Caco-2 (cell line): ENCODE measurements at regions not wholly inside any gene's neighbourhood (a gene's known extent, or its start where the extent isn't known, plus 50 kb on each side); places are given as distances from the start of the nearest gene placed in this dataset.
A peak's percentile ranks its signal among the peaks of the same experiment; 100 is the strongest.

Source experiments
- BruUV-seq: library from RNA; stranded (reverse); fragments of 400-500 nt; replicated peaks from 2 replicates; lab custom pipeline; 2021; lab: Mats Ljungman, UMichigan
- CTCF ChIA-PET: fragments of 300-600 bp; sonication (Branson Sonifier 250); formaldehyde crosslinking; loops from one replicate; lab custom pipeline; 2022; ENCODE audit warnings: antibody characterized with exemption; lab: Charles Lee
- POLR2A ChIA-PET: fragments of 300-600 bp; sonication (Branson Sonifier 250); formaldehyde crosslinking; loops from one replicate; lab custom pipeline; 2022; ENCODE audit warnings: antibody characterized with exemption; lab: Charles Lee
- DNase-seq, 2 experiments: peaks; one replicate each; pipeline versions ENCODE4 v3.0.0 to v3.0.0-alpha.2; 2020 to 2022
- H3K27me3 ChIP-seq: replicated peaks from 2 replicates; pipeline ENCODE4 v1.6.0; 2011; ENCODE audit warnings: low read length; ENCODE audit not compliant: control insufficient read depth, insufficient read depth
- H3K36me3 ChIP-seq: 2 replicates; pipeline ENCODE4 v1.5.1; 2011; ENCODE audit warnings: low read length; ENCODE audit not compliant: control insufficient read depth, insufficient read depth
- H3K4me1 ChIP-seq: fragments of 250-450 bp; sonication (Bioruptor Pico); 2 replicates; pipeline ENCODE4 v1.5.1; 2020; ENCODE audit warnings: mild to moderate bottlenecking
- H3K4me3 ChIP-seq: 2 replicates; pipeline ENCODE4 v1.5.1; 2011; ENCODE audit warnings: low read depth, mild to moderate bottlenecking, control low read depth, low read length
- H3K9me3 ChIP-seq: fragments of 250-450 bp; sonication (Bioruptor Pico); 2 replicates; pipeline ENCODE4 v1.5.1; 2020; ENCODE audit warnings: mild to moderate bottlenecking, moderate library complexity
- H3K27ac Mint-ChIP-seq: one replicate; pipeline ENCODE4 v1.8.0; 2022; ENCODE audit warnings: mixed read lengths; ENCODE audit not compliant: unreplicated experiment
- H3K27me3 Mint-ChIP-seq: one replicate; pipeline ENCODE4 v1.8.0; 2022; ENCODE audit warnings: mixed read lengths; ENCODE audit not compliant: insufficient read depth, unreplicated experiment
- H3K36me3 Mint-ChIP-seq: one replicate; pipeline ENCODE4 v1.8.0; 2022; ENCODE audit warnings: mild to moderate bottlenecking, mixed read lengths; ENCODE audit not compliant: insufficient read depth, unreplicated experiment
- H3K4me1 Mint-ChIP-seq: one replicate; pipeline ENCODE4 v1.8.0; 2022; ENCODE audit warnings: low read depth, mixed read lengths; ENCODE audit not compliant: unreplicated experiment
- H3K4me3 Mint-ChIP-seq: one replicate; pipeline ENCODE4 v1.8.0; 2022; ENCODE audit warnings: mild to moderate bottlenecking, moderate library complexity, mixed read lengths; ENCODE audit not compliant: unreplicated experiment
- H3K9me3 Mint-ChIP-seq: one replicate; pipeline ENCODE4 v1.8.0; 2022; ENCODE audit warnings: mixed read lengths; ENCODE audit not compliant: unreplicated experiment
- CTCF ChIP-seq, 2 experiments: fragments of 200-600 bp in 1 of 2; IDR thresholded peaks; 1 replicate in 1 of 2; 2 replicates in 1 of 2; pipeline versions ENCODE4 v1.5.1 to v1.8.0; 2011 to 2022; ENCODE audit warnings: antibody characterized with exemption in 1 of 2, control low read depth in 1 of 2, inconsistent platforms in 1 of 2, low read depth in 1 of 2, low read length in 1 of 2, mild to moderate bottlenecking in 1 of 2, moderate library complexity in 1 of 2; ENCODE audit not compliant: insufficient read depth in 1 of 2, severe bottlenecking in 1 of 2, unreplicated experiment in 1 of 2
- intact Hi-C: fragments of 100-400 bp; cut with micrococcal nuclease; formaldehyde crosslinking; loops from one replicate; pipeline ENCODE4 v1.10.0; 2022; ENCODE audit not compliant: unreplicated experiment

GRCh38 chr1:234734869-234735268, 124.9 kb upstream of the IRF2BP2 start:
- Mint-ChIP-seq H3K27me3 (no peaks in the 10 kb centered on the region), H3K4me1 (peaks cover 48% of the 10 kb centered on the region), H3K36me3 (no peaks in the 10 kb centered on the region), H3K27ac (peak overlapping the region; percentile 87), H3K4me3 (no peak overlapping the region), H3K9me3 (no peaks in the 10 kb centered on the region)
- peaks cover 16% of the 10 kb centered on the region for H3K4me1 ChIP-seq
- peak; percentile 44 to 54 for DNase-seq
- no peaks in the 10 kb centered on the region for H3K27me3 ChIP-seq
- H3K9me3 ChIP-seq, result no peaks in the 10 kb centered on the region
- no TSS peak for BruUV-seq
- intact Hi-C loops, result no loop called here
- ChIA-PET POLR2A (interaction anchor here (0.6 kb wide), 1 partner anchor 44 kb away, joined by 17 read pairs; no protein-coding TSS in a partner anchor), CTCF (interaction anchor here (1.4 kb wide), 1 partner anchor 124 kb away, joined by 3 read pairs; no protein-coding TSS in a partner anchor)
- no peaks in the 10 kb centered on the region for H3K36me3 ChIP-seq
- TF ChIP-seq CTCF (IDR thresholded peaks at IDR 0.05; ENCODE audit: insufficient read depth in 1 of 2, low read depth in 1 of 2, low read length in 1 of 2, severe bottlenecking in 1 of 2, unreplicated experiment in 1 of 2), result peak in 1 of 2 experiments; percentile 43
- no peak overlapping the region for H3K4me3 ChIP-seq

- H3K36me3 ChIP-seq, result no peaks in the 10 kb centered on the region
- ChIA-PET CTCF (interaction anchor here (1.4 kb wide), 1 partner anchor 123 kb away, joined by 3 read pairs; no protein-coding TSS in a partner anchor), POLR2A (interaction anchor here (0.6 kb wide), 1 partner anchor 44 kb away, joined by 17 read pairs; no protein-coding TSS in a partner anchor)
- no peaks in the 10 kb centered on the region for H3K9me3 ChIP-seq
- intact Hi-C loops, result no loop called here
- no peaks in the 10 kb centered on the region for H3K27me3 Mint-ChIP-seq
- no peak overlapping the region for H3K4me3 Mint-ChIP-seq
- H3K4me1 ChIP-seq, result peaks cover 16% of the 10 kb centered on the region
- H3K9me3 Mint-ChIP-seq, result no peaks in the 10 kb centered on the region
- TF ChIP-seq CTCF (IDR thresholded peaks at IDR 0.05; ENCODE audit: insufficient read depth in 1 of 2, low read depth in 1 of 2, low read length in 1 of 2, severe bottlenecking in 1 of 2, unreplicated experiment in 1 of 2), result no peak
- H3K27me3 ChIP-seq, result no peaks in the 10 kb centered on the region
- H3K4me1 Mint-ChIP-seq, result peaks cover 50% of the 10 kb centered on the region
- no peak overlapping the region for H3K4me3 ChIP-seq
- DNase-seq, result no peak
- BruUV-seq, result no TSS peak
- no peaks in the 10 kb centered on the region for H3K36me3 Mint-ChIP-seq
- H3K27ac Mint-ChIP-seq, result peak overlapping the region; percentile 87
Observed at GRCh38 chr1:234734412-234734835, 124.4 kb upstream of the IRF2BP2 start.

- ChIA-PET CTCF (interaction anchor here (1.2 kb wide), 1 partner anchor 136 kb away, joined by 3 read pairs; no protein-coding TSS in a partner anchor), POLR2A (interaction anchor here (1.2 kb wide), 1 partner anchor 9 kb away, joined by 4 read pairs; no protein-coding TSS in a partner anchor)
- intact Hi-C loops, result no loop called here
- H3K9me3 ChIP-seq, result no peaks in the 10 kb centered on the region
- no peaks in the 10 kb centered on the region for H3K27me3 ChIP-seq
- no peaks in the 10 kb centered on the region for H3K27me3 Mint-ChIP-seq
- no peaks in the 10 kb centered on the region for H3K36me3 Mint-ChIP-seq
- DNase-seq, result no peak
- no peaks in the 10 kb centered on the region for H3K9me3 Mint-ChIP-seq
- H3K27ac Mint-ChIP-seq, result no peak overlapping the region
- H3K4me3 ChIP-seq, result no peak overlapping the region
- peaks cover 19% of the 10 kb centered on the region for H3K4me1 ChIP-seq
- peaks cover 50% of the 10 kb centered on the region for H3K4me1 Mint-ChIP-seq
- no peaks in the 10 kb centered on the region for H3K36me3 ChIP-seq
- BruUV-seq, result no TSS peak
- H3K4me3 Mint-ChIP-seq, result no peak overlapping the region
- no peak for TF ChIP-seq CTCF (IDR thresholded peaks at IDR 0.05; ENCODE audit: insufficient read depth in 1 of 2, low read depth in 1 of 2, low read length in 1 of 2, severe bottlenecking in 1 of 2, unreplicated experiment in 1 of 2)
Observed at GRCh38 chr1:234733427-234733826, 123.4 kb upstream of the IRF2BP2 start.
